PC-3 (cell line): ENCODE measurements at regions not wholly inside any gene's neighbourhood (a gene's known extent, or its start where the extent isn't known, plus 50 kb on each side); places are given as distances from the start of the nearest gene placed in this dataset.

Experiments used
- ATAC-seq: fragments of 200-7000 bp; cut with Tn5 transposase; 2 replicates; pipeline ENCODE4 v1.9.1; 2020; ENCODE audit warnings: mild to moderate bottlenecking, moderate library complexity
- BruUV-seq: library from RNA; stranded (reverse); fragments of 400-500 nt; replicated peaks from 2 replicates; lab custom pipeline; 2021; lab: Mats Ljungman, UMichigan
- CTCF ChIA-PET: fragments of 300-600 bp; sonication (Branson Sonifier 250); formaldehyde crosslinking; loops from one replicate; lab custom pipeline; 2022; ENCODE audit warnings: antibody characterized with exemption; lab: Charles Lee
- POLR2A ChIA-PET: fragments of 300-600 bp; sonication (Branson Sonifier 250); formaldehyde crosslinking; loops from one replicate; lab custom pipeline; 2022; ENCODE audit warnings: antibody characterized with exemption; ENCODE audit not compliant: unreplicated experiment; lab: Charles Lee
- DNase-seq: peaks from one replicate; pipeline ENCODE4 v3.0.0-alpha.2; 2015
- H2AFZ ChIP-seq: fragments of 300-600 bp; sonication (generic); 2 replicates; pipeline ENCODE4 v1.6.0; 2016; ENCODE audit warnings: antibody characterized with exemption, low read length
- H3F3A ChIP-seq: fragments of 300-600 bp; sonication (generic); one replicate; pipeline ENCODE4 v1.6.0; 2017; ENCODE audit warnings: antibody characterized with exemption, low read length, control low read depth, mild to moderate bottlenecking; ENCODE audit not compliant: unreplicated experiment
- H3K27ac ChIP-seq: fragments of 300-600 bp; sonication (generic); 2 replicates; pipeline ENCODE4 v1.5.1; 2016; ENCODE audit warnings: mild to moderate bottlenecking, low read length
- H3K27me3 ChIP-seq: fragments of 300-600 bp; sonication (generic); 2 replicates; pipeline ENCODE4 v1.6.1; 2016; ENCODE audit warnings: low read length, mixed read lengths
- H3K36me3 ChIP-seq: fragments of 300-600 bp; sonication (generic); 2 replicates; pipeline ENCODE4 v1.6.1; 2016; ENCODE audit warnings: low read depth, mixed run types, low read length, mixed read lengths
- H3K4me1 ChIP-seq: fragments of 300-600 bp; sonication (generic); 2 replicates; pipeline ENCODE4 v1.5.1; 2016; ENCODE audit warnings: low read length; ENCODE audit not compliant: insufficient read depth
- H3K4me2 ChIP-seq: fragments of 300-600 bp; sonication (generic); 2 replicates; pipeline ENCODE4 v1.6.0; 2016; ENCODE audit warnings: low read length
- H3K4me3 ChIP-seq: fragments of 300-600 bp; sonication (generic); 2 replicates; pipeline ENCODE4 v1.5.1; 2016; ENCODE audit warnings: mild to moderate bottlenecking, low read length, mixed read lengths
- H3K79me2 ChIP-seq: fragments of 300-600 bp; sonication (generic); 2 replicates; pipeline ENCODE4 v1.6.1; 2017; ENCODE audit warnings: low read length, mixed read lengths
- H3K9ac ChIP-seq: fragments of 300-600 bp; sonication (generic); 2 replicates; pipeline ENCODE4 v1.6.0; 2016; ENCODE audit warnings: mild to moderate bottlenecking, low read length
- H3K9me2 ChIP-seq: fragments of 300-600 bp; sonication (generic); replicated peaks from 2 replicates; pipeline ENCODE4 v1.6.1; 2016; ENCODE audit warnings: mixed run types, low read length, mixed read lengths
- H3K9me3 ChIP-seq: fragments of 300-600 bp; sonication (generic); 2 replicates; pipeline ENCODE4 v1.6.1; 2016; ENCODE audit warnings: low read length, mixed read lengths
- H4K20me1 ChIP-seq: fragments of 300-600 bp; sonication (generic); 2 replicates; pipeline ENCODE4 v1.6.1; 2016; ENCODE audit warnings: low read length, mixed read lengths
- EZH2 ChIP-seq: fragments of 300-600 bp; sonication (generic); IDR thresholded peaks from one replicate; pipeline ENCODE4 v1.6.1; 2017; ENCODE audit warnings: antibody characterized with exemption, mild to moderate bottlenecking, low read length; ENCODE audit not compliant: unreplicated experiment
- EZH2phosphoT487 ChIP-seq: fragments of 300-600 bp; sonication (generic); IDR thresholded peaks from 2 replicates; pipeline ENCODE4 v1.6.1; 2018; ENCODE audit warnings: mild to moderate bottlenecking, antibody characterized with exemption, low read length, borderline replicate concordance
- intact Hi-C: fragments of 100-400 bp; cut with micrococcal nuclease; formaldehyde crosslinking; loops from 2 replicates; pipeline ENCODE4 v1.9.0; 2023
- TF ChIP-seq, protein P1 (sequence below): fragments of 300-600 bp; sonication (generic); conservative IDR thresholded peaks from 2 replicates; pipeline ENCODE4 v1.5.1; 2017; ENCODE audit warnings: antibody characterized with exemption, low read depth, mild to moderate bottlenecking, low read length

DNA sequence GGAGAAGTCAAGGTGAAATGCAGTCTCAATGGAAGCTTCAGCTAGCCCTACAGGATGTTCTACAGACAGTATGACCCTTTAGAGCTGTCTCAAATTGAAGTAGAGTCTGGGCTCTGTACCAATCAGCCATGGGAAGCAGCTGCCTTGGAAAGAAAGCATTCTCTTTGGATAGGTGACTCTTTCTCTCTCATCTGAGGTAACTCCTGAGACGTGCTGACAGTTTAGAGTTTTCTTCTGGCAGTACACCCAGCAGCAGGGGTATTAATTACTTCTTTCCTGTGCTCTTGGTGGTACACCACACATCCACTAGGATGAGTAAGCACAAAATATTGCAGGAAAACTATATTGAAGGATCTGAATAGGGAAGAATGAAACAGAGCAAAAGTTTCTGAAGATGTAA is 329.6 kb upstream of the RGMB start:
- TF ChIP-seq EZH2phosphoT487 (no peak), EZH2 (no peak)
- TF ChIP-seq, protein P1, sequence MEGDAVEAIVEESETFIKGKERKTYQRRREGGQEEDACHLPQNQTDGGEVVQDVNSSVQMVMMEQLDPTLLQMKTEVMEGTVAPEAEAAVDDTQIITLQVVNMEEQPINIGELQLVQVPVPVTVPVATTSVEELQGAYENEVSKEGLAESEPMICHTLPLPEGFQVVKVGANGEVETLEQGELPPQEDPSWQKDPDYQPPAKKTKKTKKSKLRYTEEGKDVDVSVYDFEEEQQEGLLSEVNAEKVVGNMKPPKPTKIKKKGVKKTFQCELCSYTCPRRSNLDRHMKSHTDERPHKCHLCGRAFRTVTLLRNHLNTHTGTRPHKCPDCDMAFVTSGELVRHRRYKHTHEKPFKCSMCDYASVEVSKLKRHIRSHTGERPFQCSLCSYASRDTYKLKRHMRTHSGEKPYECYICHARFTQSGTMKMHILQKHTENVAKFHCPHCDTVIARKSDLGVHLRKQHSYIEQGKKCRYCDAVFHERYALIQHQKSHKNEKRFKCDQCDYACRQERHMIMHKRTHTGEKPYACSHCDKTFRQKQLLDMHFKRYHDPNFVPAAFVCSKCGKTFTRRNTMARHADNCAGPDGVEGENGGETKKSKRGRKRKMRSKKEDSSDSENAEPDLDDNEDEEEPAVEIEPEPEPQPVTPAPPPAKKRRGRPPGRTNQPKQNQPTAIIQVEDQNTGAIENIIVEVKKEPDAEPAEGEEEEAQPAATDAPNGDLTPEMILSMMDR: no peak
- H3K36me3 ChIP-seq: no peaks in the 10 kb centered on the region
- no peaks in the 10 kb centered on the region for H3K79me2 ChIP-seq
- DNase-seq: no peak
- no peaks in the 10 kb centered on the region for H3K27me3 ChIP-seq
- ChIA-PET CTCF (no interaction called here), POLR2A (no interaction called here)
- no TSS peak for BruUV-seq
- no peak overlapping the region for H2AFZ ChIP-seq
- H3K4me3 ChIP-seq: no peak overlapping the region
- H3K9me3 ChIP-seq: peaks cover 7% of the 10 kb centered on the region; the same call in 1 of the 2 replicates
- no peak overlapping the region for H3K4me2 ChIP-seq
- intact Hi-C loops: no loop called here
- no peak for ATAC-seq
- no peaks in the 10 kb centered on the region for H3K9me2 ChIP-seq
- H3K4me1 ChIP-seq: no peaks in the 10 kb centered on the region
- H3K27ac ChIP-seq: no peak overlapping the region
- no peaks in the 10 kb centered on the region for H3F3A ChIP-seq
- H3K9ac ChIP-seq: no peak overlapping the region
- no peaks in the 10 kb centered on the region for H4K20me1 ChIP-seq

DNA sequence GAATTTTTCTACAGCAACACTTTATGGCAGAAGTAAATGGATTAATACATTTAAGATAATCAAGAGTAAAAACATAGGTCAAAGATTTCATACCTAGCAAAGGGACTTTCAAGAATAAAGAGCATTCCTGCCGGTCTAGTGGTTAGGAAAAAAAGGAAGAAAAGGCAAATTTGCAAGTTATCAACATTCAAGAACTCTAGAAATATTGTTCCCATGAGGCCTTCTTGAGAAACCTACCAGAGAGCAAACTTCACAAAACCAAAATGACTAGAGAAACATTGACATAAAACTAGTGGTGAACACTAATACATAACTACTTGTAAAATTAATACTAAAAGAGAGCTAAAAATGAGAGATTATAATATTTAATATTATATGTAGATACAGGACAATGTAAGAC is 320.2 kb upstream of the RGMB start:
- DNase-seq (no peak), ATAC-seq (no peak)
- BruUV-seq: no TSS peak
- Histone ChIP-seq H3K9ac (no peak overlapping the region), H3K9me3 (no peaks in the 10 kb centered on the region), H3K4me1 (peaks cover 18% of the 10 kb centered on the region), H3K4me3 (no peak overlapping the region), H3K79me2 (no peaks in the 10 kb centered on the region), H3K27ac (no peak overlapping the region), H3K4me2 (no peak overlapping the region), H3F3A (no peaks in the 10 kb centered on the region), H3K9me2 (no peaks in the 10 kb centered on the region), H4K20me1 (no peaks in the 10 kb centered on the region), H3K27me3 (no peaks in the 10 kb centered on the region), H2AFZ (no peak overlapping the region), H3K36me3 (no peaks in the 10 kb centered on the region)
- ChIA-PET CTCF (no interaction called here), POLR2A (no interaction called here)
- intact Hi-C loops: no loop called here
- TF ChIP-seq, protein P1: no peak
- TF ChIP-seq EZH2phosphoT487 (no peak), EZH2 (no peak)

DNA sequence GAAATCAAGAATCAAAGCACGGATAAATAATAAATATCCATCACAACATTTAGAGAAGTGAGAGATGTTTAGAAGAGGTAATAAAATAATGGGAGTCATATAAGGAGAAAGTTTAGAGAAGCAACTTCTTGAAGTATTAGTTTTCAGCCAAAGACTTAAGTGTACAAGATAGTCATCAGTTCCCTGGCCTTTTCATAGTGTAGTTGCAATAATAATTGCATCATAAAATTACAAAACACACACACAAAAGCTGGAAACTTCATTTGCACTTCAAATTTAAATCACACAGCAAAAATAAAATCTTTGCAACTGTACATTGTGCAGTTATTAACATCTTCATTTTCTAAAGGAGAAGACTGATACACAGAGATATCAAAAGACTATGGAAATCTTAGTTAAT is 319.1 kb upstream of the RGMB start:
- H3K36me3 ChIP-seq: no peaks in the 10 kb centered on the region
- H3K27me3 ChIP-seq: no peaks in the 10 kb centered on the region
- no peak overlapping the region for H3K27ac ChIP-seq
- BruUV-seq: no TSS peak
- no peaks in the 10 kb centered on the region for H4K20me1 ChIP-seq
- TF ChIP-seq EZH2: no peak
- no peak for TF ChIP-seq EZH2phosphoT487
- TF ChIP-seq, protein P1: no peak
- no peak overlapping the region for H2AFZ ChIP-seq
- no peak overlapping the region for H3K4me3 ChIP-seq
- POLR2A ChIA-PET: no interaction called here
- ATAC-seq: peak; percentile 8; the same call in 1 of the 2 replicates
- intact Hi-C loops: loop anchor here (2.0 kb wide), 1 partner anchor 40 kb away; no protein-coding TSS in a partner anchor
- peaks cover 18% of the 10 kb centered on the region for H3K4me1 ChIP-seq
- no peaks in the 10 kb centered on the region for H3K9me2 ChIP-seq
- 0 out of 2 replicates have a peak overlapping the region, but pooled peaks have one; percentile 15 for H3K4me2 ChIP-seq
- CTCF ChIA-PET: interaction anchor here (0.6 to 1.3 kb wide), 7 partner anchors 39 to 342 kb away, joined by 3 to 37 read pairs (median 4); no protein-coding TSS in a partner anchor
- no peaks in the 10 kb centered on the region for H3F3A ChIP-seq
- no peaks in the 10 kb centered on the region for H3K9me3 ChIP-seq
- H3K9ac ChIP-seq: no peak overlapping the region
- no peaks in the 10 kb centered on the region for H3K79me2 ChIP-seq
- peak; percentile 12 for DNase-seq
